ENCODE measurements at regions not wholly inside any gene's neighbourhood (a gene's known extent, or its start where the extent isn't known, plus 50 kb on each side); places are given as distances from the start of the nearest gene placed in this dataset.
A peak's percentile ranks its signal among the peaks of the same experiment; 100 is the strongest.

DNA sequence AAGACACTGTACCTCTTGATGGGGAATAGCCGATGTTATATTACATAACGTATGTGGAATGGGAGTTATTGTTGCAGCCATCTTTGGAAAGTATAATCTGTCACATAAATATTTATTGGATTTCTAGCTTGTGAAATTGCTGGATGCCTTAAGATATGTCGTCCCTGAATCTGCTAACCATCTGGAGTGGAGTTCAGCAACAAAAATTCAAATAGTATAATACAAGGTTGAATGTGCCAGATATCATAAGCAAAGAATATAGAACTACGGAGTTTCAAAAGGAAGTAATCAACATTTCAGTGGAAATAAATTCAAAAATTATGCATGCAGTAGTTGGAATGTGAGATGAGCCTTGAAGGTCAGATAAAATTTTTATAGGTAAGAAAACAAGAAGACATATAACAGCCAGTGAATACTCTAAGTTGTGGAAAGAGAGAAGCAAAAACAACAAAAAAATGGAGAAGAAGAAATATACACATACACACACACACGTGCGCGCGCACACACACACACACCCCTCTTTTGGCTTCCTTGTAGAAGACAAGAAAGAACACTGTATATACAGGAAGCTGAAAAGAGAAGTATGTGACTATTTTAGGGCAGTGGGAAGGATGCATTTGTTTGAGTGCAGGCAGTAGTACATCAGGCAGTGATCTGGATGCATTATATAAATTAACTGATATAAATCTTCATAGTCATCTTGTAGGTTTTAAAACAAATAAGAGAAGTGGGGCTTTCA lies 516.7 kb downstream of the KCNT2 start:
- POLR2A ChIA-PET = no interaction called here
- CTCF ChIA-PET = interaction anchor here (0.6 to 1.6 kb wide), 4 partner anchors 22 to 226 kb away, joined by 3 to 8 read pairs (median 4); no protein-coding TSS in a partner anchor
- TF ChIP-seq, protein P1, sequence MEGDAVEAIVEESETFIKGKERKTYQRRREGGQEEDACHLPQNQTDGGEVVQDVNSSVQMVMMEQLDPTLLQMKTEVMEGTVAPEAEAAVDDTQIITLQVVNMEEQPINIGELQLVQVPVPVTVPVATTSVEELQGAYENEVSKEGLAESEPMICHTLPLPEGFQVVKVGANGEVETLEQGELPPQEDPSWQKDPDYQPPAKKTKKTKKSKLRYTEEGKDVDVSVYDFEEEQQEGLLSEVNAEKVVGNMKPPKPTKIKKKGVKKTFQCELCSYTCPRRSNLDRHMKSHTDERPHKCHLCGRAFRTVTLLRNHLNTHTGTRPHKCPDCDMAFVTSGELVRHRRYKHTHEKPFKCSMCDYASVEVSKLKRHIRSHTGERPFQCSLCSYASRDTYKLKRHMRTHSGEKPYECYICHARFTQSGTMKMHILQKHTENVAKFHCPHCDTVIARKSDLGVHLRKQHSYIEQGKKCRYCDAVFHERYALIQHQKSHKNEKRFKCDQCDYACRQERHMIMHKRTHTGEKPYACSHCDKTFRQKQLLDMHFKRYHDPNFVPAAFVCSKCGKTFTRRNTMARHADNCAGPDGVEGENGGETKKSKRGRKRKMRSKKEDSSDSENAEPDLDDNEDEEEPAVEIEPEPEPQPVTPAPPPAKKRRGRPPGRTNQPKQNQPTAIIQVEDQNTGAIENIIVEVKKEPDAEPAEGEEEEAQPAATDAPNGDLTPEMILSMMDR (IDR thresholded peaks at IDR 0.05; ENCODE audit: unreplicated experiment) = no peak
- no peak for DNase-seq (ENCODE audit: unreplicated experiment)
- Mint-ChIP-seq H3K4me3 (ENCODE audit: unreplicated experiment) (no peak overlapping the region), H3K4me1 (ENCODE audit: insufficient read depth, unreplicated experiment) (peaks cover 4% of the 10 kb centered on the region), H3K9me3 (ENCODE audit: unreplicated experiment) (no peaks in the 10 kb centered on the region), H3K27ac (ENCODE audit: low read depth, unreplicated experiment) (no peak overlapping the region), H3K27me3 (ENCODE audit: insufficient read depth, unreplicated experiment) (no peaks in the 10 kb centered on the region), H3K36me3 (ENCODE audit: insufficient read depth, unreplicated experiment) (no peaks in the 10 kb centered on the region)
- no TSS peak for BruUV-seq (replicated peaks)
- intact Hi-C loops (cut with micrococcal nuclease) = no loop called here

DNA sequence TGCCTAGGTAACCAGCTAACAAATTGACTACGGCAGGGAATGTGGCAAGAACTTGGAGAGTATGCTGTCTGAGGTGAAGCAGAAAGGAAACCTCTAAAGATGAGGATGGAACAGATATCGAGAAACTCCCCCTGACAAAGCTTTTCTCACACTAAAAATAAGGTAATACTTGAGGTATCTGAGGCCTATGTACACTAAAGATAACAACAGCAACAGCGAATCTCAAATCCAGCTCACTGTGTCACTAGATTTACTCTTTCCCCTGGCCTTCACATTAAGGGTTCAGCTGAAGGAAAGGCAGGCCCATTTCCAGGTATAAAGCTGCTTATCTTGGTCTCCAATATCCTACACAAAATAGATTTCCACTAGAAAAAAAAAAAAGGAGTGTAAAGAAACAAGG lies 518.0 kb downstream of the KCNT2 start:
- Mint-ChIP-seq H3K27ac (ENCODE audit: low read depth, unreplicated experiment) (no peak overlapping the region), H3K9me3 (ENCODE audit: unreplicated experiment) (no peaks in the 10 kb centered on the region), H3K4me3 (ENCODE audit: unreplicated experiment) (no peak overlapping the region), H3K4me1 (ENCODE audit: insufficient read depth, unreplicated experiment) (no peaks in the 10 kb centered on the region), H3K36me3 (ENCODE audit: insufficient read depth, unreplicated experiment) (no peaks in the 10 kb centered on the region), H3K27me3 (ENCODE audit: insufficient read depth, unreplicated experiment) (no peaks in the 10 kb centered on the region)
- intact Hi-C loops (cut with micrococcal nuclease) = no loop called here
- TF ChIP-seq, protein P1 (IDR thresholded peaks at IDR 0.05; ENCODE audit: unreplicated experiment) = no peak
- no peak for DNase-seq (ENCODE audit: unreplicated experiment)
- BruUV-seq (replicated peaks) = no TSS peak
- ChIA-PET POLR2A (interaction anchor here (0.5 to 1.1 kb wide), 3 partner anchors 10 to 1019 kb away, joined by 3 to 4 read pairs (median 3); no protein-coding TSS in a partner anchor), CTCF (interaction anchor here (0.6 to 1.6 kb wide), 5 partner anchors 20 to 683 kb away, joined by 3 to 8 read pairs (median 5); no protein-coding TSS in a partner anchor)

DNA sequence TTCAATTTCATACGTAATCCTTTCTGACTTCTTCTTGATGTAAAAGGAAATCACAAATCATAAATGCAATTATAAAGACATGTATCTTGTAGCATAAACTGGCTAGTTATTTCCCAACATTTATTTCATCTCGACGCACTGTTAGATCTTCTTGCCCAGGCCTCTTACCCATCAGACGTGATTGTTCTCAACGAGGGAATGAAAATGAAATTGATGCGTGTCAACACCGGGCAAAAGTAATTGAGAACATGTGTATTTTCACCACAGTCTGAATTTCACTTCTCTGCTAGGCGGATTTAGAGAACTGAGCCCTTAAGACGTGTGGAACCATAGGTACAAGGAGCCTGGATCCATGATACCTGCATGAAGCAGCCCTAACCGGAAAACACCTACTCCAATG lies 519.7 kb downstream of the KCNT2 start:
- no TSS peak for BruUV-seq (replicated peaks)
- ChIA-PET CTCF (no interaction called here), POLR2A (interaction anchor here (0.9 kb wide), 1 partner anchor 13 kb away, joined by 3 read pairs; no protein-coding TSS in a partner anchor)

DNA sequence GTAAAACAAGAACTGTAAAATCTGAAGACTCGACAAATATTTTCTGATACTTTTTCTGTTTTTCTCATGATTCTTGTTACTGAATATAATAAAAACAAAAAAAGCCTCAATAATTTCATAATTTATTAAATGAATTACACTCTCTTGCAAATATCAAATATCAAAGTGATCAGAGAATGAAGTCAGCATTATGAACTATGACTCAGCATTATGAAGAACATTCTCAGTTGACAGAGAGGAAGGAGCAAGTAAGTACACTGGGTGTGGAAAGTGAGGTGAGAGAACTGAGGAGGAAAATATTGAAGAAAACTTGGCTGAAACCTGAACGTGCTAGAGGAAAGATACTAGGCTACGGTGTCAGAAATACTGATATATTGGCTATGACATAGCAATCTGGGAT lies 529.5 kb downstream of the KCNT2 start:
- Mint-ChIP-seq H3K27ac (ENCODE audit: low read depth, unreplicated experiment) (no peak overlapping the region), H3K4me1 (ENCODE audit: insufficient read depth, unreplicated experiment) (peaks cover 6% of the 10 kb centered on the region), H3K27me3 (ENCODE audit: insufficient read depth, unreplicated experiment) (no peaks in the 10 kb centered on the region), H3K9me3 (ENCODE audit: unreplicated experiment) (no peaks in the 10 kb centered on the region), H3K36me3 (ENCODE audit: insufficient read depth, unreplicated experiment) (no peaks in the 10 kb centered on the region), H3K4me3 (ENCODE audit: unreplicated experiment) (no peak overlapping the region)
- no TSS peak for BruUV-seq (replicated peaks)
- POLR2A ChIA-PET = interaction anchor here (0.6 kb wide), 1 partner anchor 38 kb away, joined by 3 read pairs; no protein-coding TSS in a partner anchor
- CTCF ChIA-PET = interaction anchor here (0.6 kb wide), 2 partner anchors 41 to 622 kb away, joined by 3 to 4 read pairs; no protein-coding TSS in a partner anchor
- TF ChIP-seq, protein P1 (IDR thresholded peaks at IDR 0.05; ENCODE audit: unreplicated experiment) = no peak
- DNase-seq (ENCODE audit: unreplicated experiment) = peak; percentile 59
- intact Hi-C loops (cut with micrococcal nuclease) = loop anchor here (2.0 kb wide), 1 partner anchor 16 kb away; no protein-coding TSS in a partner anchor

More for the DNA sequence above, 519.7 kb downstream of the KCNT2 start:
- DNase-seq (ENCODE audit: unreplicated experiment) = no peak
- no peaks in the 10 kb centered on the region for H3K4me1 Mint-ChIP-seq (ENCODE audit: insufficient read depth, unreplicated experiment)
- H3K27ac Mint-ChIP-seq (ENCODE audit: low read depth, unreplicated experiment) = no peak overlapping the region
- H3K36me3 Mint-ChIP-seq (ENCODE audit: insufficient read depth, unreplicated experiment) = no peaks in the 10 kb centered on the region
- H3K27me3 Mint-ChIP-seq (ENCODE audit: insufficient read depth, unreplicated experiment) = no peaks in the 10 kb centered on the region
- H3K4me3 Mint-ChIP-seq (ENCODE audit: unreplicated experiment) = no peak overlapping the region
- TF ChIP-seq, protein P1 (IDR thresholded peaks at IDR 0.05; ENCODE audit: unreplicated experiment) = no peak
- no peaks in the 10 kb centered on the region for H3K9me3 Mint-ChIP-seq (ENCODE audit: unreplicated experiment)
- intact Hi-C loops (cut with micrococcal nuclease) = no loop called here
